Endothelial cell of umbilical vein (primary cell): ENCODE measurements at regions not wholly inside any gene's neighbourhood (a gene's known extent, or its start where the extent isn't known, plus 50 kb on each side); places are given as distances from the start of the nearest gene placed in this dataset.

ENCODE experiments used
- BruUV-seq: library from RNA; stranded (reverse); fragments of 400-500 nt; replicated peaks from 2 replicates; lab custom pipeline; 2021; lab: Mats Ljungman, UMichigan
- CTCF ChIA-PET: fragments of 300-600, 350-600 bp; sonication (Branson Sonifier 250); formaldehyde crosslinking; loops from one replicate; lab custom pipeline; 2021; ENCODE audit warnings: antibody characterized with exemption, inconsistent platforms; lab: Charles Lee
- POLR2A ChIA-PET: fragments of 300-600, 350-600 bp; sonication (Branson Sonifier 250); formaldehyde crosslinking; loops from one replicate; lab custom pipeline; 2021; ENCODE audit warnings: antibody characterized with exemption, inconsistent platforms; lab: Charles Lee
- DNase-seq: peaks from one replicate; pipeline ENCODE4 v3.0.0-alpha.2; 2011; ENCODE audit warnings: low read depth, low spot score
- FAIRE-seq: peaks from 2 replicates; lab custom pipeline; 2011; peaks lifted over from hg19 to GRCh38; lab: Jason Lieb, UNC
- H2AFZ ChIP-seq: 2 replicates; pipeline ENCODE4 v1.6.0; 2012; ENCODE audit warnings: low read depth, low read length, control low read depth, inconsistent platforms
- H3K27ac ChIP-seq: 2 replicates; pipeline ENCODE4 v1.5.1; 2011; ENCODE audit warnings: low read depth, mild to moderate bottlenecking, control low read depth, low read length, moderate library complexity; ENCODE audit not compliant: insufficient read depth
- H3K27me3 ChIP-seq, 2 experiments: 2 replicates each; pipeline versions ENCODE4 v1.6.0 to v1.6.1; 2011; ENCODE audit warnings: low read length in 2 of 2, mixed read lengths in 1 of 2; ENCODE audit not compliant: control insufficient read depth in 2 of 2, insufficient read depth in 2 of 2
- H3K36me3 ChIP-seq, 2 experiments: 2 replicates in 1 of 2; 3 replicates in 1 of 2; pipeline ENCODE4 v1.5.1; 2011; ENCODE audit warnings: low read length in 2 of 2, mild to moderate bottlenecking in 1 of 2, moderate library complexity in 1 of 2; ENCODE audit not compliant: control insufficient read depth in 2 of 2, insufficient read depth in 2 of 2; ENCODE audit errors: extremely low read depth in 1 of 2
- H3K4me1 ChIP-seq: 3 replicates; pipeline ENCODE4 v1.5.1; 2011; ENCODE audit warnings: mild to moderate bottlenecking, low read length; ENCODE audit not compliant: control insufficient read depth, insufficient read depth; ENCODE audit errors: extremely low read depth
- H3K4me2 ChIP-seq: 2 replicates; pipeline ENCODE4 v1.6.1; 2011; ENCODE audit warnings: low read length, control low read depth, mixed read lengths; ENCODE audit not compliant: insufficient read depth
- H3K4me3 ChIP-seq, 3 experiments: fragments of 200-600 bp in 1 of 3; sonication (generic), shearing (Covaris generic) in 1 of 3; replicated peaks in 1 of 3; 2 replicates each; pipeline ENCODE4 v1.5.1; 2011 to 2016; ENCODE audit warnings: control low read depth in 3 of 3, low read length in 3 of 3, mild to moderate bottlenecking in 2 of 3, inconsistent platforms in 1 of 3, low read depth in 1 of 3, moderate library complexity in 1 of 3; ENCODE audit not compliant: insufficient read depth in 1 of 3
- H3K79me2 ChIP-seq: 2 replicates; pipeline ENCODE4 v1.6.0; 2012; ENCODE audit warnings: low read length, inconsistent platforms; ENCODE audit not compliant: control insufficient read depth, insufficient read depth
- H3K9ac ChIP-seq: replicated peaks from 2 replicates; pipeline ENCODE3; 2011; ENCODE audit warnings: low read length, control low read depth; ENCODE audit not compliant: insufficient read depth; ENCODE audit errors: extremely low read depth
- H3K9me1 ChIP-seq: replicated peaks from 3 replicates; pipeline ENCODE4 v1.6.0; 2011; ENCODE audit warnings: mild to moderate bottlenecking, low read length; ENCODE audit not compliant: control insufficient read depth, insufficient read depth; ENCODE audit errors: extremely low read depth
- H3K9me3 ChIP-seq: replicated peaks from 2 replicates; pipeline ENCODE4 v1.5.1; 2012; ENCODE audit warnings: low read length, inconsistent platforms; ENCODE audit not compliant: control insufficient read depth, insufficient read depth
- H4K20me1 ChIP-seq: replicated peaks from 2 replicates; pipeline ENCODE3; 2011; ENCODE audit warnings: mild to moderate bottlenecking, low read length; ENCODE audit not compliant: control insufficient read depth, insufficient read depth; ENCODE audit errors: extremely low read depth
- FOS ChIP-seq: IDR thresholded peaks from 2 replicates; pipeline ENCODE4 v1.6.1; 2011; ENCODE audit warnings: mild to moderate bottlenecking, low read length, moderate library complexity, borderline replicate concordance; ENCODE audit not compliant: insufficient read depth
- GATA2 ChIP-seq: IDR thresholded peaks from 2 replicates; pipeline ENCODE4 v1.7.0; 2011; ENCODE audit warnings: low read depth, mild to moderate bottlenecking, moderate library complexity, mixed read lengths, low read length; ENCODE audit not compliant: insufficient read length, insufficient read depth
- POLR2A ChIP-seq: IDR thresholded peaks from 2 replicates; pipeline ENCODE4 v1.6.1; 2012; ENCODE audit warnings: low read depth, mild to moderate bottlenecking, control low read depth, low read length
- dilution Hi-C: fragments of 300-500 bp; cut with MboI; formaldehyde crosslinking; loops from one replicate; pipeline ENCODE4 v1.15.0; 2019; ENCODE audit warnings: low sequenced_read_pairs; ENCODE audit not compliant: extremely low pct_ligation_motif_present
- intact Hi-C: fragments of 100-400 bp; cut with micrococcal nuclease; formaldehyde crosslinking; loops from one replicate; pipeline ENCODE4 v1.10.0; 2022
- TF ChIP-seq, protein P1 (sequence below), 2 donors: IDR thresholded peaks; 1 replicate in 1 of 2; 2 replicates in 1 of 2; pipeline ENCODE4 v1.5.1; 2011; ENCODE audit warnings: low read length in 2 of 2, mild to moderate bottlenecking in 2 of 2, moderate library complexity in 2 of 2, control low read depth in 1 of 2, inconsistent platforms in 1 of 2, low read depth in 1 of 2; ENCODE audit not compliant: insufficient read depth in 1 of 2; ENCODE audit errors: extremely low read depth in 1 of 2

- Histone ChIP-seq H3K27me3 (no peaks in the 10 kb centered on the region), H3K9me3 (no peaks in the 10 kb centered on the region), H3K27ac (no peak overlapping the region), H3K9me1 (no peaks in the 10 kb centered on the region), H3K9ac (no peak overlapping the region), H3K36me3 (no peaks in the 10 kb centered on the region), H2AFZ (no peak overlapping the region), H4K20me1 (no peaks in the 10 kb centered on the region), H3K4me2 (no peak overlapping the region), H3K79me2 (no peaks in the 10 kb centered on the region), H3K4me3 (no peak overlapping the region), H3K4me1 (no peaks in the 10 kb centered on the region)
- intact Hi-C loops: no loop called here
- ChIA-PET CTCF (no interaction called here), POLR2A (no interaction called here)
- TF ChIP-seq GATA2 (no peak), POLR2A (no peak), FOS (no peak)
- TF ChIP-seq, protein P1, sequence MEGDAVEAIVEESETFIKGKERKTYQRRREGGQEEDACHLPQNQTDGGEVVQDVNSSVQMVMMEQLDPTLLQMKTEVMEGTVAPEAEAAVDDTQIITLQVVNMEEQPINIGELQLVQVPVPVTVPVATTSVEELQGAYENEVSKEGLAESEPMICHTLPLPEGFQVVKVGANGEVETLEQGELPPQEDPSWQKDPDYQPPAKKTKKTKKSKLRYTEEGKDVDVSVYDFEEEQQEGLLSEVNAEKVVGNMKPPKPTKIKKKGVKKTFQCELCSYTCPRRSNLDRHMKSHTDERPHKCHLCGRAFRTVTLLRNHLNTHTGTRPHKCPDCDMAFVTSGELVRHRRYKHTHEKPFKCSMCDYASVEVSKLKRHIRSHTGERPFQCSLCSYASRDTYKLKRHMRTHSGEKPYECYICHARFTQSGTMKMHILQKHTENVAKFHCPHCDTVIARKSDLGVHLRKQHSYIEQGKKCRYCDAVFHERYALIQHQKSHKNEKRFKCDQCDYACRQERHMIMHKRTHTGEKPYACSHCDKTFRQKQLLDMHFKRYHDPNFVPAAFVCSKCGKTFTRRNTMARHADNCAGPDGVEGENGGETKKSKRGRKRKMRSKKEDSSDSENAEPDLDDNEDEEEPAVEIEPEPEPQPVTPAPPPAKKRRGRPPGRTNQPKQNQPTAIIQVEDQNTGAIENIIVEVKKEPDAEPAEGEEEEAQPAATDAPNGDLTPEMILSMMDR (IDR thresholded peaks at IDR 0.05; ENCODE audit: extremely low read depth in 1 of 2, insufficient read depth in 1 of 2, low read depth in 1 of 2, low read length in 2 of 2): no peak
- BruUV-seq: no TSS peak
- dilution Hi-C loops: no loop called here
- FAIRE-seq (no peak), DNase-seq (no peak)
These were observed 313.1 kb downstream of the MATN1 start for GRCh38 chr1:30410153-30410851.

- no peaks in the 10 kb centered on the region for H4K20me1 ChIP-seq
- no peaks in the 10 kb centered on the region for H3K4me1 ChIP-seq
- H3K4me3 ChIP-seq: no peak overlapping the region
- no peaks in the 10 kb centered on the region for H3K36me3 ChIP-seq
- no peak overlapping the region for H3K27ac ChIP-seq
- TF ChIP-seq GATA2: no peak
- FAIRE-seq (no peak), DNase-seq (no peak)
- H3K79me2 ChIP-seq: no peaks in the 10 kb centered on the region
- BruUV-seq: no TSS peak
- no peaks in the 10 kb centered on the region for H3K27me3 ChIP-seq
- H3K9me1 ChIP-seq: no peaks in the 10 kb centered on the region
- H3K4me2 ChIP-seq: no peak overlapping the region
- dilution Hi-C loops: no loop called here
- intact Hi-C loops: no loop called here
- H3K9ac ChIP-seq: no peak overlapping the region
- no peak overlapping the region for H2AFZ ChIP-seq
- H3K9me3 ChIP-seq: no peaks in the 10 kb centered on the region
- ChIA-PET CTCF (no interaction called here), POLR2A (no interaction called here)
These were observed 313.8 kb downstream of the MATN1 start for GRCh38 chr1:30409476-30410152.
